Type B pancreatic cell (in vitro differentiated cells): ENCODE measurements at regions not wholly inside any gene's neighbourhood (a gene's known extent, or its start where the extent isn't known, plus 50 kb on each side); places are given as distances from the start of the nearest gene placed in this dataset.
"Not testable (repeated sequence)": the region's sequence is repeated elsewhere in the genome, so short reads cannot be mapped to it uniquely, and the experiment has no call there.

Source experiments
- DNase-seq: peaks from one replicate; pipeline ENCODE4 v3.0.0; 2021; ENCODE audit warnings: mixed read lengths; ENCODE audit not compliant: unreplicated experiment; ENCODE audit errors: extremely low spot score
- H3K27ac Mint-ChIP-seq: 2 replicates; pipeline ENCODE4 v1.8.0; 2021; ENCODE audit warnings: mild to moderate bottlenecking, mixed read lengths
- H3K27me3 Mint-ChIP-seq: 2 replicates; pipeline ENCODE4 v1.8.0; 2021; ENCODE audit warnings: mixed read lengths
- H3K36me3 Mint-ChIP-seq: 2 replicates; pipeline ENCODE4 v1.8.0; 2021; ENCODE audit warnings: mixed read lengths
- H3K4me1 Mint-ChIP-seq: one replicate; pipeline ENCODE4 v1.8.0; 2021; ENCODE audit warnings: mixed read lengths; ENCODE audit not compliant: unreplicated experiment
- H3K4me3 Mint-ChIP-seq: 2 replicates; pipeline ENCODE4 v1.8.0; 2021; ENCODE audit warnings: mild to moderate bottlenecking, mixed read lengths
- H3K9me3 Mint-ChIP-seq: 2 replicates; pipeline ENCODE4 v1.8.0; 2021; ENCODE audit warnings: mixed read lengths
- CTCF ChIP-seq: fragments of 200-600 bp; sonication (generic); conservative IDR thresholded peaks from 2 replicates; pipeline ENCODE4 v1.5.0; 2021; ENCODE audit warnings: antibody characterized with exemption, mild to moderate bottlenecking

GRCh38 chr14:58740379-58740935, 102.7 kb downstream of the DACT1 start:
- Mint-ChIP-seq H3K4me3 (no peak overlapping the region), H3K27ac (no peak overlapping the region), H3K9me3 (no peaks in the 10 kb centered on the region), H3K27me3 (peaks cover 7% of the 10 kb centered on the region), H3K36me3 (no peaks in the 10 kb centered on the region), H3K4me1 (peaks cover 37% of the 10 kb centered on the region)
- TF ChIP-seq CTCF = no peak
- DNase-seq = no peak

GRCh38 chr14:58744801-58745394, 107.1 kb downstream of the DACT1 start:
- no peaks in the 10 kb centered on the region for H3K9me3 Mint-ChIP-seq
- H3K36me3 Mint-ChIP-seq = no peaks in the 10 kb centered on the region
- no peak overlapping the region for H3K4me3 Mint-ChIP-seq
- no peak overlapping the region for H3K27ac Mint-ChIP-seq
- no peak for DNase-seq
- H3K4me1 Mint-ChIP-seq = peaks cover 49% of the 10 kb centered on the region
- peaks cover 2% of the 10 kb centered on the region for H3K27me3 Mint-ChIP-seq
- TF ChIP-seq CTCF = no peak

- no peak for TF ChIP-seq CTCF
- Mint-ChIP-seq H3K27ac (no peak overlapping the region), H3K4me3 (no peak overlapping the region), H3K36me3 (no peaks in the 10 kb centered on the region), H3K4me1 (peaks cover 46% of the 10 kb centered on the region), H3K27me3 (peaks cover 2% of the 10 kb centered on the region), H3K9me3 (no peaks in the 10 kb centered on the region)
- no peak for DNase-seq
These were observed 108.5 kb downstream of the DACT1 start for GRCh38 chr14:58746261-58746660.

GRCh38 chr14:58746701-58747100, 108.9 kb downstream of the DACT1 start:
- no peak for TF ChIP-seq CTCF
- H3K27me3 Mint-ChIP-seq = no peaks in the 10 kb centered on the region
- no peaks in the 10 kb centered on the region for H3K9me3 Mint-ChIP-seq
- peaks cover 43% of the 10 kb centered on the region for H3K4me1 Mint-ChIP-seq
- H3K36me3 Mint-ChIP-seq = no peaks in the 10 kb centered on the region
- no peak overlapping the region for H3K27ac Mint-ChIP-seq
- no peak overlapping the region for H3K4me3 Mint-ChIP-seq
- DNase-seq = no peak

- Mint-ChIP-seq H3K9me3 (no peaks in the 10 kb centered on the region), H3K27me3 (no peaks in the 10 kb centered on the region), H3K4me3 (no peak overlapping the region), H3K36me3 (no peaks in the 10 kb centered on the region), H3K4me1 (peaks cover 43% of the 10 kb centered on the region), H3K27ac (no peak overlapping the region)
- no peak for DNase-seq
- TF ChIP-seq CTCF = no peak
These were observed 109.4 kb downstream of the DACT1 start for GRCh38 chr14:58747181-58747580.

GRCh38 chr14:58748251-58748650, 110.5 kb downstream of the DACT1 start:
- H3K36me3 Mint-ChIP-seq, H3K4me3 Mint-ChIP-seq, H3K27ac Mint-ChIP-seq, H3K9me3 Mint-ChIP-seq, DNase-seq, H3K27me3 Mint-ChIP-seq: not testable (repeated sequence)
- peaks cover 49% of the 10 kb centered on the region for H3K4me1 Mint-ChIP-seq
